A549 (cell line): ENCODE measurements at regions not wholly inside any gene's neighbourhood (a gene's known extent, or its start where the extent isn't known, plus 50 kb on each side); places are given as distances from the start of the nearest gene placed in this dataset.

Experiments
- ATAC-seq, 2 experiments: fragments of 200-7000 bp in 1 of 2; fragments of >200 bp in 1 of 2; cut with Nextera tagmentation in 1 of 2; cut with Tn5 transposase in 1 of 2; 3 replicates each; pipeline versions ENCODE4 v1.8.0 to v1.9.1; 2018 to 2020; ENCODE audit warnings: mild to moderate bottlenecking in 1 of 2, moderate library complexity in 1 of 2
- CTCF ChIA-PET: fragments of 300-600 bp; sonication (Branson Sonifier 250); formaldehyde crosslinking; extraction: SDS; loops from one replicate; lab custom pipeline; 2021; ENCODE audit warnings: antibody characterized with exemption, inconsistent platforms; lab: Yijun Ruan, JAX
- POLR2A ChIA-PET: fragments of 350-600 bp; formaldehyde crosslinking; extraction: SDS; loops from one replicate; lab custom pipeline; 2021; ENCODE audit warnings: antibody characterized with exemption, inconsistent platforms; lab: Yijun Ruan, JAX
- DNase-seq, 2 experiments: peaks; one replicate each; pipeline versions ENCODE4 v3.0.0 to v3.0.0-alpha.2; 2011 to 2016; ENCODE audit warnings: low read depth in 1 of 2, low spot score in 1 of 2
- FAIRE-seq: peaks from 2 replicates; lab custom pipeline; 2011; peaks lifted over from hg19 to GRCh38; lab: Jason Lieb, UNC
- H3K27ac ChIP-seq, 2 experiments: fragments of >200 bp; sonication (Bioruptor Twin); formaldehyde crosslinking; 3 replicates each; pipeline ENCODE4 v1.5.1; 2016 to 2017
- H3K4me1 ChIP-seq: fragments of >200 bp; sonication (Bioruptor Twin); formaldehyde crosslinking; 3 replicates; pipeline ENCODE4 v1.6.1; 2016
- H3K4me2 ChIP-seq: fragments of >200 bp; sonication (Bioruptor Twin); formaldehyde crosslinking; 3 replicates; pipeline ENCODE4 v1.6.1; 2016
- H3K4me3 ChIP-seq: fragments of >200 bp; sonication (Bioruptor Twin); formaldehyde crosslinking; 3 replicates; pipeline ENCODE4 v1.5.1; 2016
- H3K9me3 ChIP-seq: fragments of >200 bp; sonication (Bioruptor Twin); formaldehyde crosslinking; 3 replicates; pipeline ENCODE4 v1.6.1; 2016
- BHLHE40 ChIP-seq: IDR thresholded peaks from 2 replicates; pipeline ENCODE4 v1.6.1; 2012; ENCODE audit warnings: low read depth, low read length, inconsistent platforms
- CHD4 ChIP-seq: fragments of 200-600 bp; sonication (generic); IDR thresholded peaks from 2 replicates; pipeline ENCODE4 v1.6.1; 2016; ENCODE audit warnings: antibody characterized with exemption, mild to moderate bottlenecking, borderline replicate concordance
- EHMT2 ChIP-seq: fragments of 200-600 bp; sonication (generic); IDR thresholded peaks from 2 replicates; pipeline ENCODE4 v1.6.1; 2016; ENCODE audit warnings: antibody characterized with exemption, low read depth, mild to moderate bottlenecking, moderate library complexity
- FOSB ChIP-seq: fragments of 250-450 bp; sonication (Bioruptor Pico); IDR thresholded peaks from 2 replicates; pipeline ENCODE4 v1.5.0; 2020; ENCODE audit warnings: mild to moderate bottlenecking, moderate library complexity
- HEYL ChIP-seq: fragments of 250-450 bp; sonication (Bioruptor Pico); IDR thresholded peaks from 2 replicates; pipeline ENCODE4 v1.8.0; 2021; ENCODE audit warnings: mild to moderate bottlenecking, moderate library complexity
- HMGXB4 ChIP-seq: fragments of 250-450 bp; sonication (Bioruptor Pico); IDR thresholded peaks from 2 replicates; pipeline ENCODE4 v1.5.0; 2021; ENCODE audit warnings: mild to moderate bottlenecking, moderate library complexity, borderline replicate concordance
- MAFK ChIP-seq: fragments of 450-650 bp; IDR thresholded peaks from 2 replicates; pipeline ENCODE4 v1.6.1; 2014; ENCODE audit not compliant: partially characterized antibody
- MAZ ChIP-seq: fragments of 150-350 bp; IDR thresholded peaks from 2 replicates; pipeline ENCODE4 v1.6.1; 2014; ENCODE audit warnings: antibody characterized with exemption, low read depth, low read length, borderline replicate concordance
- NFE2L2 ChIP-seq: fragments of 150-350 bp; conservative IDR thresholded peaks from 2 replicates; pipeline ENCODE4 v1.6.1; 2014; ENCODE audit warnings: low read length
- PHF8 ChIP-seq: fragments of 200-600 bp; sonication (generic); IDR thresholded peaks from 2 replicates; pipeline ENCODE4 v1.6.1; 2016; ENCODE audit warnings: low read depth, mild to moderate bottlenecking, antibody characterized with exemption, moderate library complexity, borderline replicate concordance
- REST ChIP-seq: fragments of 200-600 bp; sonication (generic); IDR thresholded peaks from 2 replicates; pipeline ENCODE4 v1.6.1; 2016; ENCODE audit warnings: antibody characterized with exemption, mild to moderate bottlenecking, moderate library complexity
- SMC3 ChIP-seq: fragments of >200 bp; sonication (Bioruptor Twin); formaldehyde crosslinking; IDR thresholded peaks from 3 replicates; pipeline ENCODE4 v1.6.1; 2018; ENCODE audit warnings: inconsistent platforms
- SREBF2 ChIP-seq: fragments of 450-650 bp; IDR thresholded peaks from 2 replicates; pipeline ENCODE4 v1.6.1; 2014; ENCODE audit warnings: mild to moderate bottlenecking, moderate library complexity
- TFCP2L1 ChIP-seq: fragments of 250-450 bp; sonication (Bioruptor Pico); IDR thresholded peaks from 2 replicates; pipeline ENCODE4 v1.5.0; 2021; ENCODE audit warnings: mild to moderate bottlenecking
- ZC3H11A ChIP-seq: fragments of 450-650 bp; IDR thresholded peaks from 2 replicates; pipeline ENCODE4 v1.6.1; 2014; ENCODE audit warnings: antibody characterized with exemption, mild to moderate bottlenecking
- WGBS: methylation state at CpG from one replicate; pipeline ENCODE4 v1.1.6; 2017; ENCODE audit errors: missing lambda C conversion rate; 5-methylcytosine and 5-hydroxymethylcytosine counted together
- TF ChIP-seq, protein P1 (sequence below): fragments of 150-350 bp; IDR thresholded peaks from 2 replicates; pipeline ENCODE4 v1.6.1; 2014; ENCODE audit warnings: low read depth, mild to moderate bottlenecking, low read length
- TF ChIP-seq, protein P2 (sequence below): IDR thresholded peaks from 2 replicates; pipeline ENCODE4 v1.6.1; 2012; ENCODE audit warnings: low read depth, borderline replicate concordance
- TF ChIP-seq, protein P3 (sequence below): fragments of >200 bp; sonication (Bioruptor Twin); formaldehyde crosslinking; IDR thresholded peaks from 3 replicates; pipeline ENCODE4 v1.6.1; 2016

GRCh38 chr5:29051509-29051908 lies 2013.1 kb upstream of the CDH9 start:
- H3K4me3 ChIP-seq: no peak overlapping the region
- POLR2A ChIA-PET: no interaction called here
- 28% methylated on average over 4 of the region's 4 CpGs for WGBS
- no peaks in the 10 kb centered on the region for H3K9me3 ChIP-seq
- TF ChIP-seq EHMT2: no peak
- no peak for TF ChIP-seq REST
- TF ChIP-seq MAFK: no peak
- TF ChIP-seq, protein P1, sequence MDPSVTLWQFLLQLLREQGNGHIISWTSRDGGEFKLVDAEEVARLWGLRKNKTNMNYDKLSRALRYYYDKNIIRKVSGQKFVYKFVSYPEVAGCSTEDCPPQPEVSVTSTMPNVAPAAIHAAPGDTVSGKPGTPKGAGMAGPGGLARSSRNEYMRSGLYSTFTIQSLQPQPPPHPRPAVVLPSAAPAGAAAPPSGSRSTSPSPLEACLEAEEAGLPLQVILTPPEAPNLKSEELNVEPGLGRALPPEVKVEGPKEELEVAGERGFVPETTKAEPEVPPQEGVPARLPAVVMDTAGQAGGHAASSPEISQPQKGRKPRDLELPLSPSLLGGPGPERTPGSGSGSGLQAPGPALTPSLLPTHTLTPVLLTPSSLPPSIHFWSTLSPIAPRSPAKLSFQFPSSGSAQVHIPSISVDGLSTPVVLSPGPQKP: no peak
- no peak for TF ChIP-seq SREBF2
- TF ChIP-seq, protein P2, sequence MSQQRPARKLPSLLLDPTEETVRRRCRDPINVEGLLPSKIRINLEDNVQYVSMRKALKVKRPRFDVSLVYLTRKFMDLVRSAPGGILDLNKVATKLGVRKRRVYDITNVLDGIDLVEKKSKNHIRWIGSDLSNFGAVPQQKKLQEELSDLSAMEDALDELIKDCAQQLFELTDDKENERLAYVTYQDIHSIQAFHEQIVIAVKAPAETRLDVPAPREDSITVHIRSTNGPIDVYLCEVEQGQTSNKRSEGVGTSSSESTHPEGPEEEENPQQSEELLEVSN: no peak
- no peak for TF ChIP-seq TFCP2L1
- TF ChIP-seq NFE2L2: no peak
- no peak for TF ChIP-seq BHLHE40
- TF ChIP-seq, protein P3, sequence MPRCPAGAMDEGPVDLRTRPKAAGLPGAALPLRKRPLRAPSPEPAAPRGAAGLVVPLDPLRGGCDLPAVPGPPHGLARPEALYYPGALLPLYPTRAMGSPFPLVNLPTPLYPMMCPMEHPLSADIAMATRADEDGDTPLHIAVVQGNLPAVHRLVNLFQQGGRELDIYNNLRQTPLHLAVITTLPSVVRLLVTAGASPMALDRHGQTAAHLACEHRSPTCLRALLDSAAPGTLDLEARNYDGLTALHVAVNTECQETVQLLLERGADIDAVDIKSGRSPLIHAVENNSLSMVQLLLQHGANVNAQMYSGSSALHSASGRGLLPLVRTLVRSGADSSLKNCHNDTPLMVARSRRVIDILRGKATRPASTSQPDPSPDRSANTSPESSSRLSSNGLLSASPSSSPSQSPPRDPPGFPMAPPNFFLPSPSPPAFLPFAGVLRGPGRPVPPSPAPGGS: no peak
- no peak for TF ChIP-seq CHD4
- TF ChIP-seq ZC3H11A: no peak
- no peak for TF ChIP-seq MAZ
- DNase-seq (no peak), ATAC-seq (no peak), FAIRE-seq (no peak)
- CTCF ChIA-PET: no interaction called here
- H3K27ac ChIP-seq: no peak overlapping the region
- H3K4me2 ChIP-seq: no peak overlapping the region
- H3K4me1 ChIP-seq: no peaks in the 10 kb centered on the region

GRCh38 chr5:29042152-29042551 lies 2003.8 kb upstream of the CDH9 start:
- H3K4me3 ChIP-seq: no peak overlapping the region
- H3K9me3 ChIP-seq: no peaks in the 10 kb centered on the region
- FAIRE-seq (no peak), DNase-seq (no peak), ATAC-seq (no peak)
- no peak overlapping the region for H3K27ac ChIP-seq
- H3K4me2 ChIP-seq: no peak overlapping the region
- no peaks in the 10 kb centered on the region for H3K4me1 ChIP-seq
- CTCF ChIA-PET: interaction anchor here (0.6 kb wide), 1 partner anchor 24 kb away, joined by 4 read pairs; no protein-coding TSS in a partner anchor
- POLR2A ChIA-PET: no interaction called here
- TF ChIP-seq PHF8: no peak
- TF ChIP-seq, protein P3: no peak
- no peak for TF ChIP-seq HEYL (CRISPR knock-in tag)
- TF ChIP-seq HMGXB4 (CRISPR knock-in tag): no peak
- TF ChIP-seq FOSB: no peak
- no peak for TF ChIP-seq SMC3
- 48% methylated on average over 4 of the region's 4 CpGs for WGBS
